Loucy (cell line): ENCODE measurements at regions not wholly inside any gene's neighbourhood (a gene's known extent, or its start where the extent isn't known, plus 50 kb on each side); places are given as distances from the start of the nearest gene placed in this dataset.

Experiments used
- H2AFZ ChIP-seq: fragments of 200-600 bp; sonication (generic); 2 replicates; pipeline ENCODE4 v1.6.0; 2016; ENCODE audit warnings: antibody characterized with exemption, mild to moderate bottlenecking, low read length, moderate library complexity
- H3F3A ChIP-seq: fragments of 200-600 bp; 2 replicates; pipeline ENCODE4 v1.6.0; 2016; ENCODE audit warnings: antibody characterized with exemption, low read depth, mild to moderate bottlenecking
- H3K27me3 ChIP-seq: fragments of 200-600 bp; sonication (generic); 2 replicates; pipeline ENCODE4 v1.6.1; 2014; ENCODE audit warnings: low read length, mild to moderate bottlenecking; ENCODE audit not compliant: insufficient read depth, poor library complexity, severe bottlenecking
- H3K36me3 ChIP-seq: fragments of 200-600 bp; sonication (generic); 2 replicates; pipeline ENCODE4 v1.6.1; 2016; ENCODE audit warnings: low read length; ENCODE audit not compliant: insufficient read depth
- H3K4me1 ChIP-seq: fragments of 200-600 bp; sonication (generic); 2 replicates; pipeline ENCODE4 v1.5.1; 2014; ENCODE audit warnings: low read length, mild to moderate bottlenecking; ENCODE audit not compliant: insufficient read depth, poor library complexity, severe bottlenecking
- H3K4me2 ChIP-seq: fragments of 200-600 bp; sonication (generic); 2 replicates; pipeline ENCODE4 v1.6.0; 2014; ENCODE audit warnings: antibody characterized with exemption, low read length, low read depth, mild to moderate bottlenecking; ENCODE audit not compliant: poor library complexity, severe bottlenecking
- H3K4me3 ChIP-seq: fragments of 200-600 bp; sonication (generic); 2 replicates; pipeline ENCODE4 v1.5.1; 2014; ENCODE audit warnings: low read length, mild to moderate bottlenecking, mixed read lengths; ENCODE audit not compliant: poor library complexity, severe bottlenecking
- H3K79me2 ChIP-seq: fragments of 200-600 bp; sonication (generic); 2 replicates; pipeline ENCODE4 v1.6.1; 2014; ENCODE audit warnings: low read length; ENCODE audit not compliant: insufficient read depth
- H3K9ac ChIP-seq: fragments of 200-600 bp; sonication (generic); 2 replicates; pipeline ENCODE4 v1.6.0; 2014; ENCODE audit warnings: mild to moderate bottlenecking, low read depth, low read length, moderate library complexity; ENCODE audit not compliant: poor library complexity, severe bottlenecking
- H3K9me2 ChIP-seq: fragments of 200-600 bp; sonication (generic); replicated peaks from 2 replicates; pipeline ENCODE4 v1.6.1; 2016; ENCODE audit warnings: low read depth, low read length, mixed read lengths
- H3K9me3 ChIP-seq: fragments of 200-600 bp; sonication (generic); 2 replicates; pipeline ENCODE4 v1.6.1; 2014; ENCODE audit warnings: mild to moderate bottlenecking, antibody characterized with exemption, low read length, low read depth; ENCODE audit not compliant: insufficient read depth
- H4K20me1 ChIP-seq: fragments of 200-600 bp; sonication (generic); 2 replicates; pipeline ENCODE4 v1.6.0; 2014; ENCODE audit warnings: antibody characterized with exemption, low read length, mild to moderate bottlenecking; ENCODE audit not compliant: insufficient read depth, poor library complexity, severe bottlenecking
- CTCF ChIP-seq: fragments of 200-600 bp; sonication (generic); conservative IDR thresholded peaks from 2 replicates; pipeline ENCODE4 v1.5.1; 2014; ENCODE audit warnings: mild to moderate bottlenecking, antibody characterized with exemption, low read length
- EZH2phosphoT487 ChIP-seq: fragments of 200-600 bp; IDR thresholded peaks from 2 replicates; pipeline ENCODE4 v1.6.1; 2018; ENCODE audit warnings: antibody characterized with exemption, mild to moderate bottlenecking, moderate library complexity, borderline replicate concordance

- H3K4me1 ChIP-seq, result no peaks in the 10 kb centered on the region
- no peak overlapping the region for H3K4me3 ChIP-seq
- no peaks in the 10 kb centered on the region for H3K36me3 ChIP-seq
- H3K9me2 ChIP-seq, result no peaks in the 10 kb centered on the region
- H2AFZ ChIP-seq, result no peak overlapping the region
- H3K9ac ChIP-seq, result no peak overlapping the region
- H3K4me2 ChIP-seq, result no peak overlapping the region
- TF ChIP-seq CTCF (no peak), EZH2phosphoT487 (no peak)
- H4K20me1 ChIP-seq, result no peaks in the 10 kb centered on the region
- no peaks in the 10 kb centered on the region for H3K27me3 ChIP-seq
- no peaks in the 10 kb centered on the region for H3K79me2 ChIP-seq
- H3K9me3 ChIP-seq, result no peaks in the 10 kb centered on the region
- no peaks in the 10 kb centered on the region for H3F3A ChIP-seq
These were observed 1562.4 kb downstream of the AACS start for GRCh38 chr12:126627596-126627995.

- H4K20me1 ChIP-seq, result no peaks in the 10 kb centered on the region
- TF ChIP-seq CTCF (no peak), EZH2phosphoT487 (no peak)
These were observed 1571.6 kb downstream of the AACS start for GRCh38 chr12:126636821-126637220.

GRCh38 chr12:126644236-126645020 lies 1579.2 kb downstream of the AACS start:
- Histone ChIP-seq H3K79me2 (no peaks in the 10 kb centered on the region), H3K9me3 (no peaks in the 10 kb centered on the region), H3K4me2 (no peak overlapping the region), H3K36me3 (no peaks in the 10 kb centered on the region), H3K9me2 (no peaks in the 10 kb centered on the region), H4K20me1 (no peaks in the 10 kb centered on the region), H2AFZ (no peak overlapping the region), H3K4me1 (no peaks in the 10 kb centered on the region), H3K27me3 (no peaks in the 10 kb centered on the region), H3K4me3 (no peak overlapping the region), H3F3A (no peaks in the 10 kb centered on the region), H3K9ac (no peak overlapping the region)
- TF ChIP-seq CTCF (no peak), EZH2phosphoT487 (no peak)

More at GRCh38 chr12:126636821-126637220, 1571.6 kb downstream of the AACS start:
- Histone ChIP-seq H3F3A (no peaks in the 10 kb centered on the region), H3K9me3 (no peaks in the 10 kb centered on the region), H3K79me2 (no peaks in the 10 kb centered on the region), H3K9ac (no peak overlapping the region), H3K4me3 (no peak overlapping the region), H3K36me3 (no peaks in the 10 kb centered on the region), H3K27me3 (no peaks in the 10 kb centered on the region), H2AFZ (no peak overlapping the region), H3K4me1 (no peaks in the 10 kb centered on the region), H3K9me2 (no peaks in the 10 kb centered on the region), H3K4me2 (no peak overlapping the region)
